ENCODE measurements at regions not wholly inside any gene's neighbourhood (a gene's known extent, or its start where the extent isn't known, plus 50 kb on each side); places are given as distances from the start of the nearest gene placed in this dataset.

GRCh38 chr3:106575029-106575428, 706.2 kb upstream of the CBLB start:
- DNase-seq: no peak

DNA sequence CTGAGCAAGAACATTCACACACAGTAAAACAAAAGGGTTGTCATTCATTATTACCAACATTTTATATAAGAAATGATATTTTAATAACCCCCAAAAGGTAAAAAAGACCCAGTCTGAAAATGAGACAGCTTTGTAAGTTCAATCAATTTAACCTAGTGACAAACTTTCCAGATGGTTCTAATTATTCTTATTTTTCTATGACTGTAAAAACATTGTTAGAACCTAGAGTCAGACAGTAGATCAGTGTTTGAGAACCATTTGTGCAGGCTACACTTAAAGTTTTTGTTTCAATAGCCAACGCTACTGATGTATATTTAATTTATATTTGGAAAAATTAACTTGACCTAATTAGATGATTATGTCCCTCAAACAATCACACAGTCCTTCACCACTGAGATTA, 708.4 kb upstream of the CBLB start:
- DNase-seq: no peak

DNA sequence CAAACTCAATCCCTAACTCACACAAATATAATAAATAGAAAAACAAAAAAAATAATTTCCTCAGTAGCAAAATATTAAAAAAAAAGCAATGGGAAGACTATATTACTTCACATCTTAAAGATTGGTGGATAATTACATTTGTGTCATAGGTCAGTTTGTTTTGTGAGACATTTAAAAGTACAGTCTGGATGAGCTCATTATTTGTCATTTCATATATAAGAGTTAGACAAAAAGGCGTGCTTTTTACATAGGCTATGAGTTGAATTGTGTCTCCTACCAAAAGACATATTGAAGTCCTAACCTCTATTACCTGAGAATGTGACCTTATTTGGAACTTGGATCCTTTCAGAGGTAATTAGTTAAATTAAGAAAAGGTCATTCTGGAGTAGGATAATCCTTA, 710.1 kb upstream of the CBLB start:
- DNase-seq: no peak

- no peak for DNase-seq
These were observed 713.3 kb upstream of the CBLB start for GRCh38 chr3:106582151-106582550.

- DNase-seq: no peak
These were observed 718.7 kb upstream of the CBLB start for GRCh38 chr3:106587551-106587950.

DNA sequence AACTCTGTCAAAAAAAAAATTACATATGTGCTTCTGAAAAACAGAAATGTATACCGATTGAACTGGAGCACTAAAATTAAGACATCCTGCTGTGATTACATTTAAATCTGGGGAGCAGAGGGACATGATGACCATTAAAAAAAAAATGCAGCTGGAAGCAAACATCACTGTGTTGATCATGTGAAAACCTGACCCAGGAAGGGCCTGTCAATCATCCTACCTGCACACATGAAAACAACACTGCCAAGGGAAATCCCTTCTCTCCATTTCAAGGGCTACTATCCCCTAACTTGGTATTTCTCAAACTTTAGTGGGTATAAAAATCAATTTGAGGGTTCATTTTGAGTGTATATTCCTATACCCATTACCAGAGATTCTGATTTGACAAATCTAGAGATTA, 719.9 kb upstream of the CBLB start:
- no peak for DNase-seq

- no peak for DNase-seq
These were observed 720.6 kb upstream of the CBLB start for GRCh38 chr3:106589311-106589942.

- DNase-seq: no peak
These were observed 721.4 kb upstream of the CBLB start for GRCh38 chr3:106590216-106590615.

- DNase-seq: no peak
These were observed 724.6 kb upstream of the CBLB start for GRCh38 chr3:106593381-106593780.

- DNase-seq: no peak
These were observed 741.0 kb upstream of the CBLB start for GRCh38 chr3:106609666-106610301.

- no peak for DNase-seq
These were observed 741.6 kb upstream of the CBLB start for GRCh38 chr3:106610362-106610959.

DNA sequence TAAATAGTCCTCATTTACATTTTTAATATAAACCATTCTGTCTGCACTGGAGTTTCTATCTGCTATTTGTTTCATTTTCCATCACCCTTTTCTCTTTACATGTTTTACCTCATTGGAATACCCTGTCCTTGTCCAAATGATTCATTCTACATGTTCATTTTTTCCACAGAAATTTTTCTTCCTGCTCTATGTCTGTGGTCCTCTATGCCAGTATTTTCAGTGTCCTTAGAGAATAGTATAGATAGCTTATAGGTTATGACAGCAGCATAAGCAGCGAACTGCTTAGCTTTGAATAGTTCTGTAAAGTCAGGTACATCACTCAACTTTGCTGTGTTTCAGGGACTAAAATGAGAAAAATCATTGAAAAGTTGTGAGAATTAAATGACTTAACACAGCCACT, 742.3 kb upstream of the CBLB start:
- no peak for DNase-seq

DNA sequence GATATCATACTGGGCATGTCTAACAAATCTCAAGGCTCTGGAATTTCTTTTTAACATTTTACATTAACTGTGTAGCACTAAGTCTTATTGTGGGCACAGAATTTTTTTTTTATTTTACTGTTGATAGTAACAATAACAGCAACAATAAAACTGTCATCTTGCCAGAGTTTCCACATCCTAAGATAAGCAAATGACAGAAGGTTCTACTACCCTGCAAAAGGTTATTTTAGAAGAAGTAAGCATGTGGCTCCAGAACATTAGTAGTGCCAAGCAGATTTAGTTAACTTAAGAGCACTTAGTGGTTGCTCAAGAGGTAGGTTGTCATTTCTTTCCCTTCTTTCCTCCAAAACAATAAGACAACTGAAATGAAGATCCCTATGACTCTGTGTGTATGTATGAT, 743.0 kb upstream of the CBLB start:
- DNase-seq: no peak

DNA sequence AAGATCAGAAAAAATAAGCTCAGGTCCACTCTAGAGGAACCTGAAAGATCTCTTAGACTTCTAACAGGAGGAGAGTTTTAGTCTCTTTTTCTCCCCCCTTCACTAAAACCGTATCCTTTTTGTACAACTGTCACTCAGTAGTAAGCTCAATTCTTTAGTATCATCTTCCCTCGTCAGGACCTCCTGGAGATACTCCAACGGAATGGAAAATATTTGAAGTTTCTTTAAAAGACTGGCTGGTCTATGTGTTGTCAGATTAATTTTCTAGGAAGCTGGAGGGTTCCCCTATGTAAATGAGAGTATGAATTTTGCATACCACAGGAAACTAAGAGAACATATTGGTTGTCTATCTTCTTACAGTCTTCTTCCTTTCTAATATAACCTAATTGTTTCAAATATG, 747.7 kb upstream of the CBLB start:
- no peak for DNase-seq

DNA sequence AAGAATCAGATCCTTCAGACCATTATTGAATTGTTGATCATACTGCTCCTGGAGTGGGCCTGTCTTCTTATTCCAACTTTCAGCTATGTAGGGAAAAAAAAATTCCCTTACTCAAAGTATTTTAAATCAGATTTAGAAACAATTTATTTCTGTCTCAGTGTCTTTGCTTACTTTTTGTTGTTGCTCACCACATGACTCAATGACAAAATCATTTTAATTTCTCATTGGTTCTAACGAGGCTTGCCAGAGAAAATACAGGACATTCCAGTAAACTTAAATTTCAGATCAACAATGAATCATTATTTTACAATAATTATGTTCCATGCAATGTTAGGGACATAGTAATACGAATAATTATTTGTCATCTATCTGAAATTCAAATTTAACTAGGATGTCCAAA, 748.5 kb upstream of the CBLB start:
- DNase-seq: no peak

GRCh38 chr3:106620646-106621045, 751.8 kb upstream of the CBLB start:
- no peak for DNase-seq

DNA sequence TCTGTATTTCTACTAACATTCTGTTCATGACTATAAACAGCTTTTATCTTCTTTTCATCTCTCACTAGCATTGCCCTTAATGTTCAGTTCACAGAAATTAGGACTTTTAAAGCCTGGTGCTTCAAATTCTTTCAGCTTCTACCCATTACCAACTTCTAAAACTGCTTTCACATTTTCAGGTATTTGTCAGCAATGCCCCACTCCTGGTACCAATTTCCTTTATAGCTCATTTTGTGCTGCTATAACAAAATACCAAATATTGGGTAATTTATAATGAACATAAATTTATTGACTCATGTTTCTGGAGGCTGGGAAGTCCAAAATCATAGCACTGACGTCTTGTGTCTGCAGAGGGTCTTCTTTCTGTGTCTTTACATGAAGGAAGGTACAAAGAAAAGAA, 753.1 kb upstream of the CCDC54 start:
- DNase-seq: no peak

- DNase-seq: no peak
These were observed 748.8 kb upstream of the CCDC54 start for GRCh38 chr3:106628407-106628806.

DNA sequence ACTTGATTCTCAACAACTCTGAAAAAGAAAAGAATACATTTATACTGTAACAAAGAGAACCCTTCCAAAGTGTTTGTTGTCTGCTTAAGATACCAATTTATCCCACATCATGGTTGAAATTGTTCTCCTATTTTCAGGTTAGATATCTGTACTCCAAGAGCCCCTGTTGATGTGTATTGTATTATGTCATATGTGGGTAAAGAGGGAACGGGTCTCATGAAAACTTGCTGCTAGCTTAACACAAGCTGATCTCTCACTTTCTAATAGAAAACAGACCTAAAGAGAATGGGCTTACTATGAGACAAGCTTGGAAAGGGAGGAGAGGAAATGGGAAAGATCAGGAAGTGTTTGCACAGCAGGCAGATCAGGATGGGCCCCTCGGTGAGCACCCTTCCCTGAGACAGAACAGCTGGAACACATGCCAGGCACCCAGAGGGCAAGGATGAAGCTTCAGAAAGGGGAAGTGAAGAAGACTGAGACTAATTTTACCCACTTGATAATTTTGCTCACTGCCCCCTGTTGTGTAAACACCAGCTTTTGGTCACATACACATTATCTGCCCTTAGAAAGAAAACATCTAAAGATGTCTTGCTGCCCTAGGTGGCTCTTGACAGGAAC, 747.9 kb upstream of the CCDC54 start:
- DNase-seq: no peak

- no peak for DNase-seq
These were observed 745.7 kb upstream of the CCDC54 start for GRCh38 chr3:106631373-106632108.

DNA sequence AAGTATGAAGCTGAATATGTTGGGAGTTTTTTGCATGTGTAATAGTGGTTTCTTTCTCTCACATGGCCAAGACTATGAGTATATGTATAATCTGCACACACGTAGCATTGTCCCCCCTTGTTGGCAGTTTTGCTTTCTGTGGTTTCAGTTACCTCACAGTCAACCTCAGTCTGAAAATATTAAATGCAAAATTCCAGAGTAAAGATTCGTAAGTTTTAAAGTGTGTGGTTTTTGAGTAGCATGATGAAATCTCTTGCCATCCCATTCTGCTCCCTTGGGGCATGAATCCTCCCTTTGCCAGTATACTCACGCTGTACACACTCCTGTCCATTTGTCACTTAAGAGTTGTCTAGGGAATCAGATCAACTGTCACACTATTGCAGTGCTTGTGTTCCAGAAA, 742.0 kb upstream of the CCDC54 start:
- no peak for DNase-seq

DNA sequence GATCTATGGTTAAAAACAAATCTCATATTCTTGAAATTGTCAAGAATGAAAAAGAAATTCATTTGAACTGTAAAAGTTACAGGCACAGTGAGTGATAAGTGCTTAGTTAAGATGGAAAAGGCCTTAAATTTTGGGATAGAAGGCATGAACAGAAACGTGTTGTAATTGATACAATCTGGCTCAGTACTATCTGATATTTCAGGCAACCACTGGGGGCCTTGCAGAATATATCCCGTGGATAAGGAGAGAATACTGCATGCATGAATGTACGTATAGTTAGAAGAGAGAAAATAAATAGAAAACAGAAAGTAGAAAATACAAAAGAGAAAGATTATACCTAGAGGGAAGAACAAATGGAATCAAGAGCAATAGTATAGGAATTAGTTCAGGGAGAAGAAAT, 741.4 kb upstream of the CCDC54 start:
- DNase-seq: no peak

- no peak for DNase-seq
These were observed 736.9 kb upstream of the CCDC54 start for GRCh38 chr3:106640353-106640752.

- DNase-seq: no peak
These were observed 735.1 kb upstream of the CCDC54 start for GRCh38 chr3:106642161-106642560.
